Body of pancreas (tissue), 4 donors: ENCODE measurements at regions not wholly inside any gene's neighbourhood (a gene's known extent, or its start where the extent isn't known, plus 50 kb on each side); places are given as distances from the start of the nearest gene placed in this dataset.
"Not testable (repeated sequence)": the region's sequence is repeated elsewhere in the genome, so short reads cannot be mapped to it uniquely, and the experiment has no call there.

Experiments used
- ATAC-seq: fragments of 150-250 bp; one replicate; pipeline ENCODE4 v1.9.1; 2016
- DNase-seq, 4 donors: peaks; one replicate each; pipeline ENCODE4 v3.0.0-alpha.2; 2019
- H3K27ac ChIP-seq, 4 donors: fragments of 200-600 bp; sonication (generic); 1 replicate in 3 of 4; 2 replicates in 1 of 4; pipeline versions ENCODE4 v1.5.1 to v1.6.1; 2016 to 2019; ENCODE audit warnings: mild to moderate bottlenecking in 1 of 4, mixed read lengths in 1 of 4, moderate library complexity in 1 of 4
- H3K27me3 ChIP-seq, 2 donors: fragments of 200-600 bp; sonication (generic); one replicate each; pipeline ENCODE4 v1.6.0; 2016; ENCODE audit warnings: mild to moderate bottlenecking in 1 of 2
- H3K36me3 ChIP-seq, 2 donors: fragments of 200-600 bp; sonication (generic); replicated peaks in 1 of 2; 2 replicates each; pipeline ENCODE4 v1.5.1; 2016; ENCODE audit warnings: low read depth in 2 of 2; ENCODE audit not compliant: insufficient read depth in 1 of 2
- H3K4me1 ChIP-seq: fragments of 200-600 bp; sonication (generic); one replicate; pipeline ENCODE4 v1.6.0; 2016
- H3K4me3 ChIP-seq, 2 donors: fragments of 200-600 bp; sonication (generic); 1 replicate in 1 of 2; 2 replicates in 1 of 2; pipeline ENCODE4 v1.5.1; 2016 to 2019
- H3K9me3 ChIP-seq, 3 donors: fragments of 200-600 bp; sonication (generic); 1 replicate in 2 of 3; 2 replicates in 1 of 3; pipeline ENCODE4 v1.5.1; 2016
- CTCF ChIP-seq, 7 experiments: fragments of 450-650 bp in 4 of 7; fragments of 200-600 bp in 3 of 7; sonication (generic) in 3 of 7; IDR thresholded peaks; one replicate each; pipeline ENCODE4 v1.5.1; 2016 to 2019; ENCODE audit warnings: antibody characterized with exemption in 7 of 7
- POLR2A ChIP-seq, 3 donors: fragments of 450-650 bp; IDR thresholded peaks; one replicate each; pipeline ENCODE4 v1.6.1; 2016; ENCODE audit warnings: antibody characterized with exemption in 3 of 3, mild to moderate bottlenecking in 2 of 3
- WGBS, 2 donors: methylation state at CpG; one replicate each; pipeline ENCODE4 v1.1.5; 2017; 5-methylcytosine and 5-hydroxymethylcytosine counted together
- intact Hi-C: fragments of 100-400 bp; cut with DNase I; formaldehyde crosslinking; loops from one replicate; pipeline ENCODE4 v1.15.1; 2023

GRCh38 chr2:16025876-16026640, 85.7 kb downstream of the MYCN start:
- Histone ChIP-seq H3K27me3 (no peaks in the 10 kb centered on the region), H3K36me3 (no peaks in the 10 kb centered on the region), H3K4me3 (no peak overlapping the region), H3K27ac (no peak overlapping the region), H3K9me3 (no peaks in the 10 kb centered on the region), H3K4me1 (no peaks in the 10 kb centered on the region)
- no peak for DNase-seq
- WGBS, 2 donors = 73 to 76% methylated on average over 15 to 17 of the region's 17 CpGs
- intact Hi-C loops = no loop called here
- no peak for TF ChIP-seq CTCF (IDR thresholded peaks at IDR 0.05)
- no peak for TF ChIP-seq POLR2A (IDR thresholded peaks at IDR 0.05)
- ATAC-seq = no peak

GRCh38 chr2:16025211-16025875, 85.0 kb downstream of the MYCN start:
- H3K4me3 ChIP-seq = no peak overlapping the region
- H3K36me3 ChIP-seq = no peaks in the 10 kb centered on the region
- no peaks in the 10 kb centered on the region for H3K9me3 ChIP-seq
- ATAC-seq (no peak), DNase-seq (no peak)
- H3K27ac ChIP-seq = no peak overlapping the region
- no peaks in the 10 kb centered on the region for H3K4me1 ChIP-seq
- WGBS, 2 donors = 57 to 58% methylated on average over 8 of the region's 8 CpGs
- TF ChIP-seq CTCF (IDR thresholded peaks at IDR 0.05) = no peak
- H3K27me3 ChIP-seq = no peaks in the 10 kb centered on the region
- intact Hi-C loops = no loop called here

- H3K4me1 ChIP-seq, H3K27me3 ChIP-seq, DNase-seq, intact Hi-C loops, H3K27ac ChIP-seq, ATAC-seq, H3K9me3 ChIP-seq, H3K4me3 ChIP-seq, H3K36me3 ChIP-seq: not testable (repeated sequence)
- 67 to 81% methylated on average over 7 to 8 of the region's 8 CpGs for WGBS, 2 donors
Observed at GRCh38 chr2:16024628-16025027, 84.3 kb downstream of the MYCN start.

GRCh38 chr2:16023506-16024360, 83.4 kb downstream of the MYCN start:
- ATAC-seq (no peak), DNase-seq (no peak)
- Histone ChIP-seq H3K4me1 (no peaks in the 10 kb centered on the region), H3K27me3 (no peaks in the 10 kb centered on the region), H3K4me3 (no peak overlapping the region), H3K36me3 (no peaks in the 10 kb centered on the region), H3K27ac (no peak overlapping the region), H3K9me3 (no peaks in the 10 kb centered on the region)
- TF ChIP-seq CTCF (IDR thresholded peaks at IDR 0.05) = no peak
- no peak for TF ChIP-seq POLR2A (IDR thresholded peaks at IDR 0.05)
- intact Hi-C loops = no loop called here
- 63 to 64% methylated on average over 5 of the region's 5 CpGs for WGBS, 2 donors

- Histone ChIP-seq H3K4me1 (no peaks in the 10 kb centered on the region), H3K4me3 (no peak overlapping the region)
- WGBS, 2 donors = 70 to 75% methylated on average over 6 of the region's 6 CpGs
Observed at GRCh38 chr2:16022548-16023240, 82.3 kb downstream of the MYCN start.

More at GRCh38 chr2:16022548-16023240, 82.3 kb downstream of the MYCN start:
- no peaks in the 10 kb centered on the region for H3K9me3 ChIP-seq
- no peaks in the 10 kb centered on the region for H3K36me3 ChIP-seq
- no peaks in the 10 kb centered on the region for H3K27me3 ChIP-seq
- no peak for TF ChIP-seq CTCF (IDR thresholded peaks at IDR 0.05)
- no peak for TF ChIP-seq POLR2A (IDR thresholded peaks at IDR 0.05)
- H3K27ac ChIP-seq = no peak overlapping the region
- ATAC-seq (no peak), DNase-seq (no peak)
- intact Hi-C loops = no loop called here
